ENCODE measurements at regions not wholly inside any gene's neighbourhood (a gene's known extent, or its start where the extent isn't known, plus 50 kb on each side); places are given as distances from the start of the nearest gene placed in this dataset.

- Histone ChIP-seq H3K27ac (no peak overlapping the region), H3K4me3 (no peak overlapping the region), H3K9me3 (peaks cover 0 to 9% of the 10 kb centered on the region in 2 donors), H3K27me3 (no peaks in the 10 kb centered on the region), H3K36me3 (no peaks in the 10 kb centered on the region), H3K4me1 (no peaks in the 10 kb centered on the region)
- TF ChIP-seq CTCF (IDR thresholded peaks at IDR 0.05) = no peak
- DNase-seq (ENCODE audit: low spot score) = no peak
These were observed 83.1 kb downstream of the MSX2 start for GRCh38 chr5:174807471-174807870.

GRCh38 chr5:174806729-174807128 is 82.3 kb downstream of the MSX2 start:
- H3K27me3 ChIP-seq = no peaks in the 10 kb centered on the region

GRCh38 chr5:174801798-174802197 is 77.4 kb downstream of the MSX2 start:
- no peak for TF ChIP-seq CTCF (IDR thresholded peaks at IDR 0.05)
- Histone ChIP-seq H3K4me3 (no peak overlapping the region), H3K9me3 (peaks cover 0 to 9% of the 10 kb centered on the region in 2 donors), H3K27ac (no peak overlapping the region), H3K4me1 (no peaks in the 10 kb centered on the region), H3K27me3 (no peaks in the 10 kb centered on the region), H3K36me3 (no peaks in the 10 kb centered on the region)
- DNase-seq (ENCODE audit: low spot score) = no peak

More at GRCh38 chr5:174806729-174807128, 82.3 kb downstream of the MSX2 start:
- no peaks in the 10 kb centered on the region for H3K4me1 ChIP-seq
- no peak overlapping the region for H3K4me3 ChIP-seq
- H3K36me3 ChIP-seq = no peaks in the 10 kb centered on the region
- H3K9me3 ChIP-seq = peaks cover 0 to 9% of the 10 kb centered on the region in 2 donors
- DNase-seq (ENCODE audit: low spot score) = no peak
- TF ChIP-seq CTCF (IDR thresholded peaks at IDR 0.05) = no peak
- no peak overlapping the region for H3K27ac ChIP-seq

- no peak for DNase-seq (ENCODE audit: low spot score)
- no peaks in the 10 kb centered on the region for H3K36me3 ChIP-seq
- no peaks in the 10 kb centered on the region for H3K27me3 ChIP-seq
These were observed 76.1 kb downstream of the MSX2 start for GRCh38 chr5:174800435-174800834.

GRCh38 chr5:174799121-174799520 is 74.7 kb downstream of the MSX2 start:
- H3K9me3 ChIP-seq = no peaks in the 10 kb centered on the region
- H3K36me3 ChIP-seq = no peaks in the 10 kb centered on the region
- DNase-seq (ENCODE audit: low spot score) = no peak
- no peaks in the 10 kb centered on the region for H3K27me3 ChIP-seq
- no peak overlapping the region for H3K4me3 ChIP-seq
- no peak overlapping the region for H3K27ac ChIP-seq
- TF ChIP-seq CTCF (IDR thresholded peaks at IDR 0.05) = no peak
- H3K4me1 ChIP-seq = no peaks in the 10 kb centered on the region

More at GRCh38 chr5:174800435-174800834, 76.1 kb downstream of the MSX2 start:
- Histone ChIP-seq H3K9me3 (peaks cover 0 to 8% of the 10 kb centered on the region in 2 donors), H3K27ac (no peak overlapping the region), H3K4me1 (no peaks in the 10 kb centered on the region), H3K4me3 (no peak overlapping the region)
- no peak for TF ChIP-seq CTCF (IDR thresholded peaks at IDR 0.05)

- no peaks in the 10 kb centered on the region for H3K9me3 ChIP-seq
- no peaks in the 10 kb centered on the region for H3K27me3 ChIP-seq
- DNase-seq (ENCODE audit: low spot score) = no peak
- TF ChIP-seq CTCF (IDR thresholded peaks at IDR 0.05) = no peak
- peaks cover 0 to 4% of the 10 kb centered on the region in 2 donors for H3K4me1 ChIP-seq
- no peak overlapping the region for H3K4me3 ChIP-seq
- no peak overlapping the region for H3K27ac ChIP-seq
- no peaks in the 10 kb centered on the region for H3K36me3 ChIP-seq
These were observed 74.2 kb downstream of the MSX2 start for GRCh38 chr5:174798551-174798951.
